ENCODE measurements at regions not wholly inside any gene's neighbourhood (a gene's known extent, or its start where the extent isn't known, plus 50 kb on each side); places are given as distances from the start of the nearest gene placed in this dataset.

- H4K20me1 ChIP-seq (ENCODE audit: insufficient read depth) = peaks cover 2% of the 10 kb centered on the region; the same call in 1 of the 2 replicates
Measured at GRCh38 chr19:7418596-7418995, 69.9 kb downstream of the ARHGEF18 start.

GRCh38 chr19:7419153-7419552 is 69.7 kb downstream of the PEX11G start:
- no peak for DNase-seq
- Histone ChIP-seq H3K9me3 (ENCODE audit: low read depth) (no peaks in the 10 kb centered on the region), H3K27me3 (replicated peaks; ENCODE audit: insufficient read depth) (no peaks in the 10 kb centered on the region), H2AFZ (no peak overlapping the region), H3K4me2 (ENCODE audit: unreplicated experiment) (no peak overlapping the region), H3K9ac (no peak overlapping the region), H3K27ac (no peak overlapping the region), H3K4me1 (ENCODE audit: insufficient read depth) (no peaks in the 10 kb centered on the region), H4K20me1 (ENCODE audit: insufficient read depth) (peaks cover 2% of the 10 kb centered on the region; the same call in 1 of the 2 replicates), H3K4me3 (no peak overlapping the region), H3K79me2 (ENCODE audit: insufficient read depth) (peaks cover 16% of the 10 kb centered on the region), H3F3A (ENCODE audit: insufficient read depth) (no peaks in the 10 kb centered on the region), H3K9me2 (ENCODE audit: insufficient read depth) (no peaks in the 10 kb centered on the region), H3K36me3 (ENCODE audit: low read depth) (no peaks in the 10 kb centered on the region)
- 75 to 88% methylated on average over 1 to 12 of the region's 12 CpGs for WGBS, 2 experiments (ENCODE audit: low coverage in 1 of 2, low lambda C conversion rate in 2 of 2, missing lambda C conversion rate in 2 of 2)
- TF ChIP-seq EZH2phosphoT487 (IDR thresholded peaks at IDR 0.05; ENCODE audit: insufficient read depth, low read depth) (no peak), EZH2 (IDR thresholded peaks at IDR 0.05; ENCODE audit: insufficient read depth, poor library complexity, severe bottlenecking) (no peak)
- in situ Hi-C loops (cut with MboI) = no loop called here

More at GRCh38 chr19:7418596-7418995, 69.9 kb downstream of the ARHGEF18 start:
- peaks cover 16% of the 10 kb centered on the region for H3K79me2 ChIP-seq (ENCODE audit: insufficient read depth)
- DNase-seq = no peak
- TF ChIP-seq EZH2phosphoT487 (IDR thresholded peaks at IDR 0.05; ENCODE audit: insufficient read depth, low read depth) (no peak), EZH2 (IDR thresholded peaks at IDR 0.05; ENCODE audit: insufficient read depth, poor library complexity, severe bottlenecking) (no peak)
- H3K27me3 ChIP-seq (replicated peaks; ENCODE audit: insufficient read depth) = no peaks in the 10 kb centered on the region
- no peak overlapping the region for H3K4me2 ChIP-seq (ENCODE audit: unreplicated experiment)
- H3K36me3 ChIP-seq (ENCODE audit: low read depth) = no peaks in the 10 kb centered on the region
- H3K4me3 ChIP-seq = no peak overlapping the region
- 73 to 74% methylated on average over 9 of the region's 9 CpGs for whole genome bisulfite sequencing, 2 experiments (ENCODE audit: low coverage in 1 of 2, low lambda C conversion rate in 2 of 2, missing lambda C conversion rate in 2 of 2)
- no peaks in the 10 kb centered on the region for H3F3A ChIP-seq (ENCODE audit: insufficient read depth)
- no peaks in the 10 kb centered on the region for H3K9me2 ChIP-seq (ENCODE audit: insufficient read depth)
- H2AFZ ChIP-seq = no peak overlapping the region
- in situ Hi-C loops (cut with MboI) = no loop called here
- no peak overlapping the region for H3K9ac ChIP-seq
- H3K27ac ChIP-seq = no peak overlapping the region
- no peaks in the 10 kb centered on the region for H3K4me1 ChIP-seq (ENCODE audit: insufficient read depth)
- no peaks in the 10 kb centered on the region for H3K9me3 ChIP-seq (ENCODE audit: low read depth)

GRCh38 chr19:7419777-7420439 is 68.9 kb downstream of the PEX11G start:
- in situ Hi-C loops (cut with MboI) = no loop called here
- no peaks in the 10 kb centered on the region for H3F3A ChIP-seq (ENCODE audit: insufficient read depth)
- H3K27me3 ChIP-seq (replicated peaks; ENCODE audit: insufficient read depth) = no peaks in the 10 kb centered on the region
- no peaks in the 10 kb centered on the region for H3K4me1 ChIP-seq (ENCODE audit: insufficient read depth)
- no peak overlapping the region for H3K4me2 ChIP-seq (ENCODE audit: unreplicated experiment)
- no peak overlapping the region for H3K4me3 ChIP-seq
- no peak overlapping the region for H3K27ac ChIP-seq
- H3K36me3 ChIP-seq (ENCODE audit: low read depth) = no peaks in the 10 kb centered on the region
- DNase-seq = no peak
- TF ChIP-seq EZH2 (IDR thresholded peaks at IDR 0.05; ENCODE audit: insufficient read depth, poor library complexity, severe bottlenecking) (no peak), EZH2phosphoT487 (IDR thresholded peaks at IDR 0.05; ENCODE audit: insufficient read depth, low read depth) (no peak)
- H3K9ac ChIP-seq = no peak overlapping the region
- H2AFZ ChIP-seq = no peak overlapping the region
- H3K79me2 ChIP-seq (ENCODE audit: insufficient read depth) = peaks cover 16% of the 10 kb centered on the region
- no peaks in the 10 kb centered on the region for H3K9me3 ChIP-seq (ENCODE audit: low read depth)
- WGBS, 2 experiments (ENCODE audit: low coverage in 1 of 2, low lambda C conversion rate in 2 of 2, missing lambda C conversion rate in 2 of 2) = 88 to 89% methylated on average over 10 of the region's 10 CpGs
- H3K9me2 ChIP-seq (ENCODE audit: insufficient read depth) = no peaks in the 10 kb centered on the region
- H4K20me1 ChIP-seq (ENCODE audit: insufficient read depth) = peaks cover 2% of the 10 kb centered on the region; the same call in 1 of the 2 replicates

- DNase-seq = no peak
- H3K36me3 ChIP-seq (ENCODE audit: low read depth) = no peaks in the 10 kb centered on the region
- 95 to 99% methylated on average over 13 to 17 of the region's 17 CpGs for WGBS, 2 experiments (ENCODE audit: low coverage in 1 of 2, low lambda C conversion rate in 2 of 2, missing lambda C conversion rate in 2 of 2)
- in situ Hi-C loops (cut with MboI) = no loop called here
- H3K9me3 ChIP-seq (ENCODE audit: low read depth) = no peaks in the 10 kb centered on the region
- no peak overlapping the region for H3K27ac ChIP-seq
- no peaks in the 10 kb centered on the region for H3K4me1 ChIP-seq (ENCODE audit: insufficient read depth)
- no peaks in the 10 kb centered on the region for H3K9me2 ChIP-seq (ENCODE audit: insufficient read depth)
- no peak overlapping the region for H3K4me2 ChIP-seq (ENCODE audit: unreplicated experiment)
- H4K20me1 ChIP-seq (ENCODE audit: insufficient read depth) = peaks cover 2% of the 10 kb centered on the region; the same call in 1 of the 2 replicates
- no peaks in the 10 kb centered on the region for H3K27me3 ChIP-seq (replicated peaks; ENCODE audit: insufficient read depth)
- no peak overlapping the region for H3K4me3 ChIP-seq
- TF ChIP-seq EZH2 (IDR thresholded peaks at IDR 0.05; ENCODE audit: insufficient read depth, poor library complexity, severe bottlenecking) = no peak
- no peak for TF ChIP-seq EZH2phosphoT487 (IDR thresholded peaks at IDR 0.05; ENCODE audit: insufficient read depth, low read depth)
- H2AFZ ChIP-seq = no peak overlapping the region
- no peaks in the 10 kb centered on the region for H3F3A ChIP-seq (ENCODE audit: insufficient read depth)
- peaks cover 15% of the 10 kb centered on the region; the same call in 1 of the 2 replicates for H3K79me2 ChIP-seq (ENCODE audit: insufficient read depth)
- no peak overlapping the region for H3K9ac ChIP-seq
Measured at GRCh38 chr19:7421941-7422744, 66.7 kb downstream of the PEX11G start.

Data from GM23248 (cell line).